Endothelial cell of umbilical vein (primary cell): ENCODE measurements at regions not wholly inside any gene's neighbourhood (a gene's known extent, or its start where the extent isn't known, plus 50 kb on each side); places are given as distances from the start of the nearest gene placed in this dataset.
A peak's percentile ranks its signal among the peaks of the same experiment; 100 is the strongest.

Source experiments
- BruUV-seq: library from RNA; stranded (reverse); fragments of 400-500 nt; replicated peaks from 2 replicates; lab custom pipeline; 2021; lab: Mats Ljungman, UMichigan
- CTCF ChIA-PET: fragments of 300-600, 350-600 bp; sonication (Branson Sonifier 250); formaldehyde crosslinking; loops from one replicate; lab custom pipeline; 2021; ENCODE audit warnings: antibody characterized with exemption, inconsistent platforms; lab: Charles Lee
- POLR2A ChIA-PET: fragments of 300-600, 350-600 bp; sonication (Branson Sonifier 250); formaldehyde crosslinking; loops from one replicate; lab custom pipeline; 2021; ENCODE audit warnings: antibody characterized with exemption, inconsistent platforms; lab: Charles Lee
- DNase-seq: peaks from one replicate; pipeline ENCODE4 v3.0.0-alpha.2; 2011; ENCODE audit warnings: low read depth, low spot score
- FAIRE-seq: peaks from 2 replicates; lab custom pipeline; 2011; peaks lifted over from hg19 to GRCh38; lab: Jason Lieb, UNC
- H2AFZ ChIP-seq: 2 replicates; pipeline ENCODE4 v1.6.0; 2012; ENCODE audit warnings: low read depth, low read length, control low read depth, inconsistent platforms
- H3K27ac ChIP-seq: 2 replicates; pipeline ENCODE4 v1.5.1; 2011; ENCODE audit warnings: low read depth, mild to moderate bottlenecking, control low read depth, low read length, moderate library complexity; ENCODE audit not compliant: insufficient read depth
- H3K27me3 ChIP-seq, 2 experiments: 2 replicates each; pipeline versions ENCODE4 v1.6.0 to v1.6.1; 2011; ENCODE audit warnings: low read length in 2 of 2, mixed read lengths in 1 of 2; ENCODE audit not compliant: control insufficient read depth in 2 of 2, insufficient read depth in 2 of 2
- H3K36me3 ChIP-seq, 2 experiments: 2 replicates in 1 of 2; 3 replicates in 1 of 2; pipeline ENCODE4 v1.5.1; 2011; ENCODE audit warnings: low read length in 2 of 2, mild to moderate bottlenecking in 1 of 2, moderate library complexity in 1 of 2; ENCODE audit not compliant: control insufficient read depth in 2 of 2, insufficient read depth in 2 of 2; ENCODE audit errors: extremely low read depth in 1 of 2
- H3K4me1 ChIP-seq: 3 replicates; pipeline ENCODE4 v1.5.1; 2011; ENCODE audit warnings: mild to moderate bottlenecking, low read length; ENCODE audit not compliant: control insufficient read depth, insufficient read depth; ENCODE audit errors: extremely low read depth
- H3K4me2 ChIP-seq: 2 replicates; pipeline ENCODE4 v1.6.1; 2011; ENCODE audit warnings: low read length, control low read depth, mixed read lengths; ENCODE audit not compliant: insufficient read depth
- H3K4me3 ChIP-seq, 3 experiments: fragments of 200-600 bp in 1 of 3; sonication (generic), shearing (Covaris generic) in 1 of 3; replicated peaks in 1 of 3; 2 replicates each; pipeline ENCODE4 v1.5.1; 2011 to 2016; ENCODE audit warnings: control low read depth in 3 of 3, low read length in 3 of 3, mild to moderate bottlenecking in 2 of 3, inconsistent platforms in 1 of 3, low read depth in 1 of 3, moderate library complexity in 1 of 3; ENCODE audit not compliant: insufficient read depth in 1 of 3
- H3K79me2 ChIP-seq: 2 replicates; pipeline ENCODE4 v1.6.0; 2012; ENCODE audit warnings: low read length, inconsistent platforms; ENCODE audit not compliant: control insufficient read depth, insufficient read depth
- H3K9ac ChIP-seq: replicated peaks from 2 replicates; pipeline ENCODE3; 2011; ENCODE audit warnings: low read length, control low read depth; ENCODE audit not compliant: insufficient read depth; ENCODE audit errors: extremely low read depth
- H3K9me1 ChIP-seq: replicated peaks from 3 replicates; pipeline ENCODE4 v1.6.0; 2011; ENCODE audit warnings: mild to moderate bottlenecking, low read length; ENCODE audit not compliant: control insufficient read depth, insufficient read depth; ENCODE audit errors: extremely low read depth
- H3K9me3 ChIP-seq: replicated peaks from 2 replicates; pipeline ENCODE4 v1.5.1; 2012; ENCODE audit warnings: low read length, inconsistent platforms; ENCODE audit not compliant: control insufficient read depth, insufficient read depth
- H4K20me1 ChIP-seq: replicated peaks from 2 replicates; pipeline ENCODE3; 2011; ENCODE audit warnings: mild to moderate bottlenecking, low read length; ENCODE audit not compliant: control insufficient read depth, insufficient read depth; ENCODE audit errors: extremely low read depth
- EZH2 ChIP-seq: IDR thresholded peaks from 2 replicates; pipeline ENCODE4 v1.6.1; 2012; ENCODE audit warnings: borderline replicate concordance, low read depth, mild to moderate bottlenecking, moderate library complexity, low read length, inconsistent platforms; ENCODE audit not compliant: severe bottlenecking
- FOS ChIP-seq: IDR thresholded peaks from 2 replicates; pipeline ENCODE4 v1.6.1; 2011; ENCODE audit warnings: mild to moderate bottlenecking, low read length, moderate library complexity, borderline replicate concordance; ENCODE audit not compliant: insufficient read depth
- GATA2 ChIP-seq: IDR thresholded peaks from 2 replicates; pipeline ENCODE4 v1.7.0; 2011; ENCODE audit warnings: low read depth, mild to moderate bottlenecking, moderate library complexity, mixed read lengths, low read length; ENCODE audit not compliant: insufficient read length, insufficient read depth
- JUN ChIP-seq: IDR thresholded peaks from 2 replicates; pipeline ENCODE4 v1.6.1; 2011; ENCODE audit warnings: borderline replicate concordance, low read depth; ENCODE audit not compliant: insufficient read length, insufficient read depth
- MYC ChIP-seq: IDR thresholded peaks from one replicate; pipeline ENCODE4 v1.6.1; 2011; ENCODE audit warnings: mild to moderate bottlenecking, low read depth, low read length
- POLR2A ChIP-seq: IDR thresholded peaks from 2 replicates; pipeline ENCODE4 v1.6.1; 2012; ENCODE audit warnings: low read depth, mild to moderate bottlenecking, control low read depth, low read length
- POLR2AphosphoS5 ChIP-seq: IDR thresholded peaks from 2 replicates; pipeline ENCODE4 v1.6.1; 2012; ENCODE audit warnings: low read depth, mild to moderate bottlenecking, control low read depth, low read length, moderate library complexity; ENCODE audit not compliant: insufficient read depth
- dilution Hi-C: fragments of 300-500 bp; cut with MboI; formaldehyde crosslinking; loops from one replicate; pipeline ENCODE4 v1.15.0; 2019; ENCODE audit warnings: low sequenced_read_pairs; ENCODE audit not compliant: extremely low pct_ligation_motif_present
- intact Hi-C: fragments of 100-400 bp; cut with micrococcal nuclease; formaldehyde crosslinking; loops from one replicate; pipeline ENCODE4 v1.10.0; 2022
- TF ChIP-seq, protein P1 (sequence below), 2 donors: IDR thresholded peaks; 1 replicate in 1 of 2; 2 replicates in 1 of 2; pipeline ENCODE4 v1.5.1; 2011; ENCODE audit warnings: low read length in 2 of 2, mild to moderate bottlenecking in 2 of 2, moderate library complexity in 2 of 2, control low read depth in 1 of 2, inconsistent platforms in 1 of 2, low read depth in 1 of 2; ENCODE audit not compliant: insufficient read depth in 1 of 2; ENCODE audit errors: extremely low read depth in 1 of 2
- TF ChIP-seq, protein P2 (sequence below): IDR thresholded peaks from 2 replicates; pipeline ENCODE4 v1.6.1; 2011; ENCODE audit not compliant: insufficient read depth, insufficient read length

- H3K4me1 ChIP-seq = peaks cover 49% of the 10 kb centered on the region
- FAIRE-seq = no peak
- TF ChIP-seq, protein P1, sequence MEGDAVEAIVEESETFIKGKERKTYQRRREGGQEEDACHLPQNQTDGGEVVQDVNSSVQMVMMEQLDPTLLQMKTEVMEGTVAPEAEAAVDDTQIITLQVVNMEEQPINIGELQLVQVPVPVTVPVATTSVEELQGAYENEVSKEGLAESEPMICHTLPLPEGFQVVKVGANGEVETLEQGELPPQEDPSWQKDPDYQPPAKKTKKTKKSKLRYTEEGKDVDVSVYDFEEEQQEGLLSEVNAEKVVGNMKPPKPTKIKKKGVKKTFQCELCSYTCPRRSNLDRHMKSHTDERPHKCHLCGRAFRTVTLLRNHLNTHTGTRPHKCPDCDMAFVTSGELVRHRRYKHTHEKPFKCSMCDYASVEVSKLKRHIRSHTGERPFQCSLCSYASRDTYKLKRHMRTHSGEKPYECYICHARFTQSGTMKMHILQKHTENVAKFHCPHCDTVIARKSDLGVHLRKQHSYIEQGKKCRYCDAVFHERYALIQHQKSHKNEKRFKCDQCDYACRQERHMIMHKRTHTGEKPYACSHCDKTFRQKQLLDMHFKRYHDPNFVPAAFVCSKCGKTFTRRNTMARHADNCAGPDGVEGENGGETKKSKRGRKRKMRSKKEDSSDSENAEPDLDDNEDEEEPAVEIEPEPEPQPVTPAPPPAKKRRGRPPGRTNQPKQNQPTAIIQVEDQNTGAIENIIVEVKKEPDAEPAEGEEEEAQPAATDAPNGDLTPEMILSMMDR (IDR thresholded peaks at IDR 0.05; ENCODE audit: extremely low read depth in 1 of 2, insufficient read depth in 1 of 2, low read depth in 1 of 2, low read length in 2 of 2) = no peak
- TF ChIP-seq JUN (no peak), MYC (no peak), POLR2AphosphoS5 (no peak), FOS (no peak), EZH2 (no peak), POLR2A (no peak), GATA2 (no peak)
- TF ChIP-seq, protein P2, sequence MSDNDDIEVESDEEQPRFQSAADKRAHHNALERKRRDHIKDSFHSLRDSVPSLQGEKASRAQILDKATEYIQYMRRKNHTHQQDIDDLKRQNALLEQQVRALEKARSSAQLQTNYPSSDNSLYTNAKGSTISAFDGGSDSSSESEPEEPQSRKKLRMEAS = no peak
- peaks cover 9 to 13% of the 10 kb centered on the region in 2 experiments for H3K36me3 ChIP-seq
- H3K79me2 ChIP-seq = peaks cover 42% of the 10 kb centered on the region
- ChIA-PET POLR2A (interaction anchor here (1.2 to 1.4 kb wide), 4 partner anchors 22 to 53 kb away, joined by 3 to 10 read pairs (median 6); partner anchors contain the start of gene SEC14L1), CTCF (interaction anchor here (0.6 to 3.2 kb wide), 38 partner anchors 11 to 337 kb away, joined by 3 to 28 read pairs (median 4); partner anchors contain the start of genes MGAT5B and SEC14L1)
- H3K27ac ChIP-seq = peak overlapping the region; percentile 94
- no peaks in the 10 kb centered on the region for H4K20me1 ChIP-seq
- no peaks in the 10 kb centered on the region for H3K9me3 ChIP-seq
- H3K4me2 ChIP-seq = peak overlapping the region; percentile 10
- H3K4me3 ChIP-seq = no peak overlapping the region
- intact Hi-C loops = loop anchor here (1.0 to 2.0 kb wide), 4 partner anchors 22 to 119 kb away; partner anchors contain the start of gene SEC14L1
- H3K27me3 ChIP-seq = no peaks in the 10 kb centered on the region
- H3K9me1 ChIP-seq = no peaks in the 10 kb centered on the region
- dilution Hi-C loops = no loop called here
- peak overlapping the region; percentile 22 for H3K9ac ChIP-seq
- BruUV-seq = no TSS peak
- H2AFZ ChIP-seq = peak overlapping the region; percentile 2
- DNase-seq = no peak
Measured at GRCh38 chr17:77087650-77088454, 52.9 kb upstream of the SEC14L1 start.
